HG02610 (cell line): ENCODE measurements at regions not wholly inside any gene's neighbourhood (a gene's known extent, or its start where the extent isn't known, plus 50 kb on each side); places are given as distances from the start of the nearest gene placed in this dataset.
A peak's percentile ranks its signal among the peaks of the same experiment; 100 is the strongest.

Experiments
- ATAC-seq: cut with Tn5 transposase; IDR thresholded peaks from one replicate; pipeline ENCODE4 v1.9.1; 2021; ENCODE audit warnings: mild to moderate bottlenecking, moderate library complexity; ENCODE audit not compliant: unreplicated experiment

DNA sequence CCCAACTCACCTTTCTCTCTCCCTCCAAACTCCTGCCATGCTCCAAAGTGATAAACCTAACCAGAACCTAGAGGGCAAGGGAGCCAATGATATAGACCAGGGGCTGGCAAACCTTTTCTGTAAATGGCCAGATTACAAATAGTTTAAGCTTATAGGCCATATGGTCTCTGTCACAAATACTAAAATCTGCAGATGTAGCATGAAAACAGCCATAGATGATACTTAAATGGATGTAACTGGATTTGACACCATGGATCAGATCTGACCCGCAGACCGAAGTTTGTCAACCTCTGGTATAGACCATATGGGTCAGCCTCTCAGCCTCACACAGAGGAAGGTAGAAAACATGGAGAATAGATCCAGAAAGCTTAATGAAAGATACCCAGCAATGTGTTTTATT is 165.2 kb upstream of the STT3B start:
- ATAC-seq = no peak

DNA sequence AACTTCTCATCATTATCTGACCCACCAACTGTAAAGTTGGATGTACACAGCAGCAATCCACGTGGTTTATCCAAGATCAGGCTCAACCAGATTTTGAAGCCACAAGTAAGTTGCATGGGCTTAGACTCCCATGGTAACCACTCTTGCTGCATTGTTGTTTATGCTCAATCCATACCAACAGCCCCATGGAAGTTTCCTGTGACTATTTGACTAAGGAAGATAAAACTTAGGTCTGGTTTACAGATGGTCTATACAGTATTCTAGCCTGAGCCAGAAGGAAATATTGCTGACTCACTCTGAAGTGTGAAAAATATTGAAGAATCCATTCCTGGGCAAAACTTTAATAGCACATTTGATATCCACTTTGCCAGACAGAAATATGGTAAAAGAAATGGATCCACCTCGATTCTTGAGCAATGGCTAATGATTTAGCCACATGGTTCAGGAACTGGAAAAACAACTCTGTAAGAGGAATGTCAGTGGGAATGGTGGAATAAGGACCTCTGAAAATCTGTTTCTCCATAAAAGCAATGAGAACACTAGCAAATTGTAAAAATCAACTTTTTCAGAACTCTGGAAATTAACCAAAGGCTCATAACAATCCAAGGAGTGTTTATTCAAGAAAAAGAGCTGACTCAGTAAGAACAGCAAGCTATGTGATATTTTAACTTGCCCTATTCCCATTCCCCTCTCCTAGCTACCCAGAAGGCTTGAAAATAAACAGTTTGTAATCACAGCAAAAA is 162.9 kb upstream of the STT3B start:
- no peak for ATAC-seq

DNA sequence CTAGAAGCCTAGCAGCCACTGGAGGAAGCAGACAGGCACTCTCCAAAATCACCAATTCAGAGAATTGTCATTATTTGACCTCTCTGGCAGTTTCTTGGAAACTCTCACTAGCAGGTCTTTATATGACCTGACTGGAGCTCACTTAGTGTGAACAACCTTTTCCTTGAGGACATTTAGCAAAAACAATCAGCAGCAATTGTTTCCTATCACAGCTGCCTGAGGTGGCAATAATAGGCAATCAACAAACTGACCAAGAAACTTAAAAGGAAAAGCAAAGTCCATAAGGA is 162.4 kb upstream of the STT3B start:
- ATAC-seq = no peak

DNA sequence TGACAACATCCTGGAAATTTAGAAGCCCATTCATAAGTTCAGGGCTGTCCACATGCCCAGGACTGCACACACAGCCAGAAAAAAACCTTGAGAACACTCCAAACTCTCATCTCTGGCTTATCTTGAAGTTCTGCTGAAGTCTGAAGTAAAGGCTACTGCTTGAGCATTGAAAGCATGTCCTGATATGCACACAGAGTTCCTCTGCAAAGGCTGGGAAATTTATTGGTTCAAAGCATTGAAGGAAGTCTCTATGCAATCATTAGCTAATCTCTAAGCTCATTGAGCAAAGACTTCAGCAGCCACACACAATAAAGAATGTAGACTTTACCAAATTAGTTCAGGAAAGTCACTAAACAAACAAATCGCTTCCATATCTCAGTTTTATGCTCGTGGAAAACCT is 162.0 kb upstream of the STT3B start:
- no peak for ATAC-seq

DNA sequence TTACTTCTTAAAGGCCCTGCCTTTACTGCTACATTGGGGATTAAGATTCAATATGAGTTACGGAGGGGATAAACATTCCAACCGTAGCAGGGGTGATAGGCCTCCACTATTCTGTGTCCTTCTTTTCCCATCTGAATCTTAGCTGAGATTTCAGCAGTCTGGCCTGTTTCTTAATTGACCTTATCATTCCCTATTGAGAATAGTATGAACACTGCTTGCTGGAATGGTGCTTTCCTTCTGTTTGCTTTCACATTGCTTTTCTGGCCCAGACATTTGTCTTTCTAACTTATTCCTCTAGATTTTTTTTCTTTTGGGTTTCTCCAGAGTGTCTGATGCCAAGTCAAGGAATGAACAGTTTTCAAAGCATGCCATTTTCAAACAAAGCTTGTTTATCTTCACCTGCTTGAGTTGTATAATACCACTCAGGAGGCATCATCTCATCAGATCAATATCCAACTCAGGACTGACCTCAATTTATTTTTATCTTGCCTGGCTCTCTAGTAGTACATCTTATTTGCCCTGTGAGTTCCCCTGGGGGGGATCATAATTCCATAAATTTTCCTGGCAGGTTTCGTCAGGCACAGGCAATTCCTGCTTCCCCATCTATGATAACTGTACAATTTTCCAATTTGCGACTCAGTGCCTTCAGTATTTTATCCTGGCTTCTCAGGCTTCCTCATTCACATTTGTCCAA is 161.1 kb upstream of the STT3B start:
- no peak for ATAC-seq

DNA sequence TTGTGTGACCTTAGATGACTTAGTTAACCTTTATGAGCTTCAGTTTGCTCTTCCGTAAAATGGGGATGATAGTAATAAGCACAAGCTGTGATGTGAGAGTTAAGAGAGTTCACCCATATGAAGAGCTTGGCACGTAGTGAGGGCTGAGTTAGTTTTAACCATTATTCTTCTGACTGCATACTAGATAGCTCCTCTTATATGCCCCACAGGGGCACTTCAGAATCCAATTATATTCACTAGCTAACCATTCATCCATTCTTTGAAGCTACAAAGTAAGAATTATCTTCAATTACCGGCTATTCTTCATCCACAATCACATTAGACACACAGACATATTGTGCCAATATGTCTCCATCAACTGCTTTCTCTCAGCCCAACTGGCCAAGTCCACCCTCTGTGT is 159.0 kb upstream of the STT3B start:
- no peak for ATAC-seq

DNA sequence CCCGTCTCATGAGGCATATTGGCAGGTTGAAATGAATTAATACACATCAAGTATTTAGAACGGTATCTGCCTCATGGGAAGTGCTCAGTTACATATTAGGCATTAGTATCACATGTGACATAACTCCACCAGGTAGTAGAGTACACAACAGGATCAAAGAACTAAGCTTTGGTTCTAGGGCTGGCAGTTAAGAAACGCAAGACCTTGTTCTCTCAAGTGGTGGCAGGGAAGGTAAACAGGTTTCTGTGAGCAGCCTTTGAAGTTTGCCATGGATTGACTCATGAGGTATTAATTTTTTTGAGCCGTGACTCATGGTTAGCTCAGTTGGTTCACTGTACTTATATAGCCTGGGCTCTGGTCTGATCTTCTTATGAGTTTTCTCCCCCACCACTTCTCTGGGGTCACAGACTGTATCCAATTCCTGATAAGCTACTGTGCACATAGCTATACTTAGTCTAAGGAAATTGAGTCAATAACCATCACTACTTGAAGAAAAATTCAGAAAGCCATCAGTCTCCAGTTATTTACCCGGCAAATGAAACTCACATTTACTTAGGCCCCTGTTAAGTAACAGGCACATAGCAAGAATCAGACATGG is 155.6 kb upstream of the STT3B start:
- peak; percentile 70 for ATAC-seq

DNA sequence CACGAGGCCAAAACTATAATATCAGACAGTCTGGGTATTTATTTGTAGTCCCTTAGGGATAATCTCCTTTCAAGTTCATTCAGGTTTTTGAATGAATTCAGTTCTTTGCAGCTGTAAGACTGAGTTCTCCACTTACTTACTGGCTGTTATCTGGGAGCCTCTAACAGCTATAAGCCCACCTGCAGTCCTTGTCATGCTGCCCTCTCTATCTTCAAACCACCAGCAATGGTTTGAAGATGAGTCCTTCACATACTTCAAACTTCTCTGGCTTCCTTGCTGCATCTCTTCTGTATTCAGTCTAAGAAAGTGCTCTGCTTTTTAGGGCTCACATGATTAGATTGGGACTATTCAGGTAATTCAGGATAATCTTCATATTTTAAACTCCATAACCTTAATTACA is 154.5 kb upstream of the STT3B start:
- ATAC-seq = no peak

DNA sequence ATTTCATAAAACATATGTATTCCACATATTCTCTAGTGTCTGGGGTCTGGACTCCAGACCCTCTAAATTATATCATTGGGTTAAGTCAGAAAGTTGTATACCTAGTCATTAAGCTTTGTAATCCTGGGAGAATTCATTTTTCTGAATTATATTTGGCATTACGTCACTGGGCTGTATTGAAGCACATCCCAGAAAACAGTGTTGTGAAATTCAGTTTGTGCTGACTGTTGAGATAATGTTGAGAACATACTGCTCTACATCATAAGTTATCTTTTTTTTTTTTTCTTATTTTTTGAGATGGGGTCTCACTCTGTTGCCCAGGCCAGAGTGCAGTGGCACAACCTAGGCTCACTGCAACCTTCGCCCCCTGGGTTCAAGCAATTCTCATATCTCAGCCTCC is 153.1 kb upstream of the STT3B start:
- ATAC-seq = no peak

DNA sequence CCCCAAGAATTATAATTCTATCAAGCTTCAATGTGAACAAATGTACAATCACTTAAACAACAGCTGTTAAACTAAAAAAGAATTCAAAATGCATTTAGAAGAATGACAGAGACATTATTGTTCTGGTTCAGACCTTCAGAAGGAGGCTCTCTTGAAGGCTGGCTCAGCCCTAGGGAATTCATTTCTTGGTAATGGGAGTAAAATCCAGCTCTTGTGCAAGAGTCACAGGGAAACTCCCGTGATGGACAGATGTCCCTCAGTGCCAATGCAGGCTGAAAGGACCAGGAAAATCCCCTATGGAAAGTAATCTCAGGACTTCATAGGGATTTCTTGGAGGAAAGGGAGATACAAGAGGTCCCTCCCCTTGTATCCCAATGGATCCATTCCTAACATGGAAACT is 149.9 kb upstream of the STT3B start:
- ATAC-seq = no peak

DNA sequence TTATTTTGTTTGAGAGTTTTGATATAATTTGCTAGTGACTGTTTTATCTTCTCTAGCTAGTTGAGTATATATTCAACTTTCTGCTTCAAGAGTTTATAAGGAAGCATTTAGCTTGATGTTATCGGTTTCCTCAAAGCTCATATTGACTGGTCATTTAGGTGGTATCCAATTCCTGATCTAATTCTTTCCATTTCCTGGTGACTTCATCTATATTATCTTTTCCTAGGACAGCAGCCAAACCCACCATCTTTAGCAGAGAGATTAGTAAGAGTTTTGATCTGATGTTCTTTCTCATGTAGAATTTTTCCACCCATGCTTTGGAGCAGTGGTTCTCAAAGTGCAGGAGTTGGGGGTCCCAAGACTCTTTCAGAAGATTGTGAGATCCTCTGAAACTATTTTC is 148.6 kb upstream of the STT3B start:
- no peak for ATAC-seq

DNA sequence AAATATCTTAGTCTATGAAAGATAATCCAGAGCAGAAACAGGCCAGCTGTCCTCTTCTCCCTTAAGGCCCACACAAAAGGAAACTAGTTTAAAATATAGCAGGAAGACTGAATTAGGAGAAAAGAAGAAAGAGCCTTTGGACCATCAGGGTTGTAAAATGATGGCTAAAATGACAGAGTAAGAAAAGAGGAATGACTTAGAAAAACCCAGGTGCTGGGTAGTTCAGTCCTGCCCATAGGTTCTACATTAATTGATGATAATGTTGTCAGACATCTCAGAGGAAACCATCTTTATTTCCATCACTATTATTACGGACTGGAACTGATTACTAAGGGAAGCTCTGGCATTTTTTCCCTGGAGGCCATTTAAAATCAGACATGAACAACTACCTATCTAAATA is 142.8 kb upstream of the STT3B start:
- ATAC-seq = no peak

DNA sequence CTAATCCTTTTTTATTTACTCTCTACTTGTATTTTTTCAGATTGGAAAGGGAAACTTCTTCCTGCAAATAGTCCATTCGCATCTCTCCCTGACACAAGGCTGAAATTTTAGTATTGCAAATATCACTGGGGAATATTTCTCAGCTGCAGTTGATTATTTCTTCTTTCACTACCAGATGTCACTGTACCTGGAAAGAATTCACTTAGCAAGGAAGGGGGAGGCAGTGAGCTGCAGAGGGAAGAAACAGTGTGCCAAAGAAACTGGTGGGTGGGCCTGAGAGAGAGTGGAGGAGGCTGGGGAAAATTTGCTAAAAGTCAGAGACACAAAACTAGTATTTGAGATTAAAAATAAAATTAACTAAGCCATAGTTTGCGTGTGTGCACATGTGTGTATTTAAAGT is 142.3 kb upstream of the STT3B start:
- no peak for ATAC-seq

DNA sequence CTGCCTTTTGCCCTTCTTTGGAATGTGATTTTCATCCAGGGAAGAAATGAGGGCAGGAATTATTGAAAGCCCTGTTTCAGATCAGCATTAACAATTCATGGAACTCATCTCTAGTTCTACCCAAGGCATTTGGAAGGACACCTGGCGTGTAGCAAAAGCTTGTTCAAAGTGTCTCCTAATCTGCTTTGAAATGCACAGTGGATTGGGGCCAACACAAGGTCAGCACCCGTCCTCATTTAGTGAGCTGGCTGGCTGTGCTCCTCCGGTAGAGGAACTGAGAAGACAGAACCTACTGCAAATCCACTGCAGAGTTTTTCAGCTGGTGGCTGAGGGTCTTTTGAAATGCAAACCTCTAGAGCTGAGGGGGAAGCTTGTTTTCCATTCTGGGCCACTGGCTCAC is 141.6 kb upstream of the STT3B start:
- peak; percentile 56 for ATAC-seq

DNA sequence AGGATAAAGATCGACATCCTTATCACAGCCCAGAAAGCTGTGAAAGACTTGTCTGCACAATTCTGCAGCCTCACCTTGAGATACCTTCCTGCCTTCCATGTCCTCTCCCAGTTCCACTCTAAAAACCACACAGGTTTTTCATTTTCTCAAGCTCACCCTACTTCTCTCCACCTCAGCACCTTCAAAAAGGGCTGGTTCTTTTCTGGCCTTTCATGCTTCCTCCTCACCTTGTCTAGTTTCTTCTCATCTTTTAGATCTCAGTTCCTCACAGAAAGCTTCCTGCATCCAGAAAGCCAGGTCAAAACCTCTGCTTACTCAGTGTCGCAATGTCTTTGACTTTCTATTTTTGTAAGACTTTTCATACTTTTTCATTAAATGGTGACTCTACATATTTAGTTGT is 140.2 kb upstream of the STT3B start:
- ATAC-seq = peak; percentile 66

DNA sequence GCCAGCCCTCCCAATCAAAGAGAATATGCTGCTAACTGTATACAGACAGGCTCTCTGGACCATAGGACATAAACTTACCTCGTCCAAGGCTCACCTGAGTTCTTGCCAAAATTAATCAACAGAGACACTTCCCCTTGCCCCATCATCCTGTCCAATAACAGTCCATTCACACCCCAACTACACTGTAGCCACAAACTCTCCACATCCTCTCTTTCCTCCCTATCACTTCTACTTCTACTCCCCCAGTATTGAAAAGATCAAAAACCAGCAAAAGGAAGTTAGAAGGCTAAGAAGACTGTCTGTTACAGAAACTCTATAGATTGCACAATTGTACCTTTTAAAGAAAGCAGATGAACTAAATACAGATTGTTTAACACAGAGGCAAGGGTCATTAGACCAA is 133.5 kb upstream of the STT3B start:
- ATAC-seq = no peak

DNA sequence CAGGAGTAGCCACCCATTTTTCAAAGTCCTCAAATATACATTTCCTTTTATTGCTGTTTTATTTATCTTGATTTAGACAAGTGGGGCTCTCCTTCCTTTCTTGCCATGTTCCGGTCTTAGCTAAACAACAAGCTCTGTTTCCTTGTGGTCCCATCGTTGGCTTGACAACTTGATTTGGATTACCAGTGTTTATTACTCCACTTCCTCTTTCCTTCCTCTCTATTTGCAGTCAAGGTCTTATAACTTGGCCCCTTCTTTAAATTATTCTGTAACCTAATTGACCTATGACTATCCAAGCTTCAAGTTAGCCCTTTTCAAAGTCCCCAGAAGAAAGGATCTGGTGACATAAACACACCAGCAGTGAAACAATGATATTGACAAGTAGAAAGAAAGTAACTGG is 130.6 kb upstream of the STT3B start:
- no peak for ATAC-seq

DNA sequence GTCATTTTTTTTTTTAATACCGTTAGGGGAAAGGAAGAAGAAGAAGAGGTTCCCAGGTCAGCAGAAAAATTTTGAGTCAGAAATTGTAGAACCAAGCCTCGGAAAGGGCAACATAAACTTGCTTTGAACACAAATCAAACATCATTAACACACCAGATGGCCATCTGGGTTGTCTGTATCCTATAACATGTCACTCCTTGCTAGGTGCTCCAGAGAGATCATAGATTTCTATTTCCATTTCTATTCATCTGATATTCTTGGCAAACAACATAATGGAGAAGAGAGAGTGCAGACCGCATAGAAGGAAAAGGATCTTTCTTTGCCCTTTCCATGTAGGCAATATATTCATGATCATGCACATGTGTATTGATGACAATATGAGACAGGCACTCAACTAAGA is 129.5 kb upstream of the STT3B start:
- no peak for ATAC-seq

DNA sequence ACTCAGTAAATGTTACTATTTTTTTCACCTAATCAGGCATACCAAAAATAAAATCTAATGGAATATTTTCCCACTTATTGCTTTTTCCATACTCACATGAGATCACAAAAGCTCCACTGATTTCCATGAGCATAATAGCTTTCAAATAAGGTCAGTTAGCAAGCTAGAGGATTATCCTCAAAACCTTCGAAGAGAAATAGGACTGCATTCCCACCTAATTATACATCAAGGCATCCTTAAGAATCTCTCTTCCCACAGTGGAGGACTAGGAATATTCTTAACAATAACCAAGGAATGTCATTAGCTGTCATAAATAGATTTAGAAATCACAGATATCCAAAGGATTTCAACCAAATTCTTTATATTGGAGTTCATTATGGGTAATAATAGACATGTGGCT is 127.9 kb upstream of the STT3B start:
- no peak for ATAC-seq

DNA sequence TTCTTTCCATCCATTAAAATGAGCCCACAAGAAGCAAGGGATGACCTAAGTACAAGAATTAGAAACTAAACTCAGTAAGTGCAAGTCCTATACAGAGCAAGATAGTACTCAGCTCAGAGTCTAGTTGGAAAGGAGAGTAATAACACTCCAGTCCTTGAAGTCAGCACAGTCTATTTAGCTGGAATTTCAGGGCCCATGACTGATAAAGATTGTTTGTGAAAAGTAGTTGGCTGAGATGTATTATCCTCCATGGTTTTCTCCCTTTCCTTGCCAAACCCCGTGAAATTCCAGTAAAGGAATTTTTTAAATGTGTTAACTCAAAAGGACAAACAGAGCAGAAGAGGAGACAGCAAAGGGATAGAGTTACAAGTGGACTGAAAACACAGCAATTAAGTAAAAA is 127.2 kb upstream of the STT3B start:
- no peak for ATAC-seq

DNA sequence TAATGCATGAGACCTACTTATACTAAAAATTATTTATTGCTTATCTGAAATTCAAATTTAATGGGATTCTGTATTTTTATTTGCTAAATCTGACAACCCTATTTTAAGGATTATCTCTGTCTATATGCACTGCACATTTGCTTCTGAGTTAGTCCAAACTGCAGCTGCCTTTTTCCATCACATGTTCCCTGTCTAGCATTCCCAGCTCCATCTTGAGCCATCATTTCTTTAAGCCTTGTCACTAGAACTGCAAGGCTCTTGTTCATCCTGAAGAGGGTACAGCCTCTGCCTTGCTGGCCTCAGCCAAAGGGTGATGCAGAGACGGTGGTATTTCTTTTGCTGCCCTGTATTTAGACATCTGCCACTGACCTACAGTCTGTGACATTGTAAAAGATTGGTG is 125.8 kb upstream of the STT3B start:
- no peak for ATAC-seq

DNA sequence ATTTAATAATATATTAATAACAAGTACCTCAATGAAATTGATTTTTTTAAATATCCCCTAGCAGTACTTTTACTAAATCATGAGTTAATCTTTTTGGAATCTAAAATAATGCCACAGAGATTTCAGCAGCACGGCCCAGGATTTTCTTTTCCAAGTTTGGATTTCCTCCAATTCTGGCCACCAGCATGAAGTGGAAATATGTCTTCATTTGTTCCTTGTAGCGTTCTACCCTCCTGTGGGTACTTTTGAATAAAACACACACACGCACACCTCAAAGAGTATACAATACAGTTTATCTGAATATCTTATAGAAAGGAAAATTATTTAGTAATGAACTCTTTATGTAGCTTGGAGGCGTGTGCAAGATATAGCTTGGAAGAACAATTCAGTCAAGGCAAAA is 125.1 kb upstream of the STT3B start:
- ATAC-seq = no peak

DNA sequence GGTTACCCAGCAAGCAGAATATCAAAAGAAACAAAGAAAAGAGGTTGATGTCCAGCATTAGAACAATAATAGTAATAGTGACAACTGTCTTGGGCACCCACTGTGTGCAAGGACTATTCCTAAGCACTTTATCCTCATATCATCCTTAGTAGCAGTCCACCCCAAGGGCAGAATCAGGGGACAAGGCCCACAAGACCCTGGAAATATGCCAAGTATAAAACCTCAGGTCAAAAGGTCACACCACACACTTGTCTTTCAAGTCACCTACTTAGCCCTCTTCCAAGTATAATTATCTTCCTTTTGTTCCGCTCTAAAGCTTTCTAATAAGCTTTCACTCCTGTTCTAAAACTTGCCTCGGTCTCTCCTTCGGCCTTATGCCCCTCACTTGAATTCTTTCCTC is 124.0 kb upstream of the STT3B start:
- no peak for ATAC-seq
